Upper lobe of left lung (tissue), 6 donors: ENCODE measurements at regions not wholly inside any gene's neighbourhood (a gene's known extent, or its start where the extent isn't known, plus 50 kb on each side); places are given as distances from the start of the nearest gene placed in this dataset.

Experiments
- ATAC-seq, 2 donors: fragments of 200-7000 bp; cut with Tn5 transposase; one replicate each; pipeline ENCODE4 v1.9.1; 2022; ENCODE audit warnings: mild to moderate bottlenecking in 2 of 2, moderate library complexity in 2 of 2; ENCODE audit not compliant: low FRiP score in 2 of 2
- DNase-seq, 2 donors: peaks; one replicate each; pipeline ENCODE4 v3.0.0-alpha.2; 2019 to 2020
- H3K27ac ChIP-seq, 4 donors: fragments of 200-600 bp; sonication (generic); one replicate each; pipeline ENCODE4 v1.5.1; 2016 to 2019
- H3K27me3 ChIP-seq, 4 donors: fragments of 200-600 bp; sonication (generic); one replicate each; pipeline ENCODE4 v1.5.1; 2017 to 2019
- H3K36me3 ChIP-seq, 4 donors: fragments of 200-600 bp; sonication (generic); one replicate each; pipeline ENCODE4 v1.5.1; 2016 to 2019
- H3K4me1 ChIP-seq, 4 donors: fragments of 200-600 bp; sonication (generic); one replicate each; pipeline ENCODE4 v1.5.1; 2018 to 2019
- H3K4me3 ChIP-seq, 4 donors: fragments of 200-600 bp; sonication (generic); one replicate each; pipeline ENCODE4 v1.5.1; 2017 to 2019; ENCODE audit warnings: mild to moderate bottlenecking in 2 of 4, moderate library complexity in 1 of 4
- H3K9me3 ChIP-seq, 4 donors: fragments of 200-600 bp; sonication (generic); one replicate each; pipeline ENCODE4 v1.5.1; 2018 to 2019
- CTCF ChIP-seq, 6 experiments: fragments of 450-650 bp in 4 of 6; fragments of 200-600 bp in 2 of 6; sonication (generic) in 2 of 6; IDR thresholded peaks; one replicate each; pipeline ENCODE4 v1.5.1; 2016 to 2019; ENCODE audit warnings: antibody characterized with exemption in 6 of 6
- EP300 ChIP-seq, 4 donors: sonication (generic); formaldehyde crosslinking; IDR thresholded peaks; one replicate each; pipeline ENCODE4 v1.5.1; 2017; ENCODE audit warnings: antibody characterized with exemption in 4 of 4, control low read depth in 2 of 4
- POLR2A ChIP-seq, 4 donors: fragments of 450-650 bp; IDR thresholded peaks; one replicate each; pipeline ENCODE4 v1.5.1; 2016 to 2017; ENCODE audit warnings: antibody characterized with exemption in 4 of 4, mild to moderate bottlenecking in 2 of 4
- POLR2AphosphoS5 ChIP-seq, 2 donors: sonication (generic); formaldehyde crosslinking; IDR thresholded peaks; one replicate each; pipeline ENCODE4 v1.5.1; 2017; ENCODE audit warnings: antibody characterized with exemption in 2 of 2
- WGBS, 2 donors: methylation state at CpG; one replicate each; pipeline ENCODE4 v1.1.5; 2017 to 2018; 5-methylcytosine and 5-hydroxymethylcytosine counted together
- donor health status: DM: no; HTN: no; CAD: no; lungs with moderate emphysema.
- donor health status: DM: no; HTN: yes; CAD: no; lungs with severe emphysema.

DNA sequence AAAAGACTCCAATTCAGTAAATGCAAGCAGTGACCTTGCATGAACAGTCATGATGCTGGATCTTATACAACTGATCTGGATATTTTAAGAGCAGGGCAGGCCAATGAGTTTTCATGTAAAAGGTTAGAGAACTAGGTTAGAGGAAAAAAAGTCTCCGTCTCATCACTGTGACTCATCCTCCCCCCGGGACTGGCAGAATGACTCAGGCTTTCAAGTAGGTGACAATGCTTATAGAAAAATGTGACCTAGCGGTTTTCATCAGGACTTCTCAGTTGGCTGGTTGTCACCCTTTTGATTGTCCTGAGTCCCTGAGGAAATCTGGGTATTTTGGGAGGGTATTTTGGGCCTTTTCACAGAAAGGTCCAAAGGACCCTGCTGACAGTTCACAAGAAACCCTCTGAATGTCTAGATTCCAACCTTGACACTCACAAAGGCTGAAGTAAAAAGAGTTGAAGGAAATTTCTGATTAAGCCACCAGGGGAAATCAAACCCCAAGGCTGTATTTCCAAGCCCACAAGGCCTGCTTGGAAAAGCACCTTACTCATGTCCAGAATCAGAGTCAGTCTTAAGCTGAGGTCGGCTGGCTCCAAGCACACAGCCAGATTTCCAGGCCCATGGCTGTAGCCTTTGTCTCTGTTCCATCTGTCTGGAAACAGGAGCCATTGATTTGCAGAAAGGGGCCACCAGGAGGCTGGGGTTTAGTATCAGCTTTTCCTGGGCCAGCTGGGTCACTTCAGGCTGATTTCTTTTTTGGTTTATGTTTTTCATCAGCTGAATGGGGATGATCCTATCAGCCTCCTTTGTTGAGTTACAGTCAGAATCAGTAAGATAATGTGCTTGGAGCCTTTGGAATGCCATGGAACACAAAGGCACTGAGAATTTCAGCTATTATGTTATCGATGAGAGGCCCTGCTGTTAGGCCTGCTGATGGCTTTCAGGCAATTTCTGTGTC, 226.4 kb upstream of the HABP2 start:
- H3K36me3 ChIP-seq, result no peaks in the 10 kb centered on the region
- TF ChIP-seq POLR2AphosphoS5 (IDR thresholded peaks at IDR 0.05) (no peak), CTCF (IDR thresholded peaks at IDR 0.05) (peak in 1 of 6 experiments; percentile 16)
- H3K27me3 ChIP-seq, result no peaks in the 10 kb centered on the region
- no peak overlapping the region for H3K4me3 ChIP-seq
- no peaks in the 10 kb centered on the region for H3K4me1 ChIP-seq
- WGBS, 2 donors, result 63 to 75% methylated on average over 4 to 5 of the region's 5 CpGs
- ATAC-seq, result peak in 1 of 2 donors; percentile 72
- DNase-seq, result peak in 1 of 2 donors; percentile 59
- H3K9me3 ChIP-seq, result no peaks in the 10 kb centered on the region
- peak overlapping the region in 1 of 4 donors; percentile 4 for H3K27ac ChIP-seq

DNA sequence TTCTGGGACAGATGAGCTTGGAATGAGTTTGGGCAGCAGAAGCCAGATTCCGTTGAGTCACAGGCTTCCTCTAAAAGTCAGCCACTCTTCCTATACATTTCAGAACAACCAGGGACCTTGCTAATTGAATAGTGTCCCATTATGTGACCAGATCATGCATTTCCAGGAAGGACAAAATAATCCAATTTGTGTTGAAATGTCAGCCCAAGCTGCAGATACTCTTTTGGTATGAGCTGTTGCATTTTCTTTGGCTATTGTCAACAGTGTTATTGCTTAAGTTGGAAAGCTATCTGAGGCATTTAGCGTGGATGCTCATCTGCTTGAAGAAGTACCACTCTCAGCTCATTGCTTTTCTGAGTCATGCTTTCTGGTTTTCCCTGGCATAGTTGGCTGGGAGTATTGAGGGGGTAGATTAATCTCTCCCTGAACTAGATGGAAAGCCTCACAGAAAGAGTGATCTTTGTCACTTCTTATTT, 223.7 kb upstream of the HABP2 start:
- Histone ChIP-seq H3K9me3 (no peaks in the 10 kb centered on the region), H3K4me3 (no peak overlapping the region), H3K36me3 (no peaks in the 10 kb centered on the region), H3K4me1 (no peaks in the 10 kb centered on the region), H3K27me3 (no peaks in the 10 kb centered on the region), H3K27ac (no peak overlapping the region)
- no peak for DNase-seq
- peak in 1 of 2 donors; percentile 29 for ATAC-seq
- WGBS, 2 donors, result 46 to 80% methylated on average over 2 of the region's 2 CpGs
- TF ChIP-seq EP300 (IDR thresholded peaks at IDR 0.05), result no peak
- no peak for TF ChIP-seq POLR2AphosphoS5 (IDR thresholded peaks at IDR 0.05)
- TF ChIP-seq POLR2A (IDR thresholded peaks at IDR 0.05), result no peak
- no peak for TF ChIP-seq CTCF (IDR thresholded peaks at IDR 0.05)

DNA sequence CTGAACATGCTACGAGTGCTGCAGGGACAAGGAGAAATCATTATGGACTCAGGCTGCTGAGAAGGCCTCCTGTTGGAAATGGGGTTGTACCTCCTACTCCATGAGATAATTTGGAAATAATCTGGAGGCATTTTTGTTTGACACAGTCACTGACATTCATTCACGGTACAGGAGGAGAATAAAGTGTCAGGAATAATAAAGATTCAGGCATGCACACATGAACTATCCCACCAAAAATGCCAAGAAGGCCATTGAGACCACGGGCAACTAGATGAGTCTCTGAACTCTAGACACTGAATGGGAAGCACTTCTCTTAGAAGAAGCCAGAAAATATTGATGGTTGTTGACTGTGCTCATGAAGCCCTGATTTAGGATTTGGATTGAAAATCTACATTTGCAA, 220.9 kb upstream of the HABP2 start:
- Histone ChIP-seq H3K36me3 (no peaks in the 10 kb centered on the region), H3K27ac (no peak overlapping the region), H3K9me3 (no peaks in the 10 kb centered on the region), H3K4me3 (no peak overlapping the region), H3K27me3 (no peaks in the 10 kb centered on the region), H3K4me1 (no peaks in the 10 kb centered on the region)
- WGBS, 2 donors, result 85 to 95% methylated on average over 3 of the region's 3 CpGs
- DNase-seq, result no peak
- no peak for ATAC-seq
- TF ChIP-seq POLR2A (IDR thresholded peaks at IDR 0.05), result no peak
- no peak for TF ChIP-seq EP300 (IDR thresholded peaks at IDR 0.05)

DNA sequence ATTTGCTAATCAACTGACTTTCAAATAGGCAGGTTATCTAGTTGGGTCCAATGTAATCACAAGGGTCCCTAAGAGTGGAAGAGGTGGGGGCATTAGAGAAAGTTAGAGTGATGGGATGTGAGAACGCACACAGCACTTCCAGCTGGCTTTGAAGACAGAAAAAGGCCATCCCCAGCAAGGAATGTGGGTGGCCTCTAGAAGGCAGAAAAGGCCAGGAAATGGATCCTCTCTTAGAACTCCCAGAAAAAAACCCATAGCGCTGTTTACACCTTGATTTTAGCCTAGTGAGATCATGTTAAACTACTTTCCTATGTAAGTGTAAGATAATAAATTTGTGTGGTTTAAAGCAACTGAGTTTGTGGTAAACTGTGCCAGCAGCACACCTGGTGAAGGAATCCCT, 219.5 kb upstream of the HABP2 start:
- no peak for DNase-seq
- TF ChIP-seq CTCF (IDR thresholded peaks at IDR 0.05), result no peak
- TF ChIP-seq POLR2A (IDR thresholded peaks at IDR 0.05), result no peak
- TF ChIP-seq POLR2AphosphoS5 (IDR thresholded peaks at IDR 0.05), result no peak
- TF ChIP-seq EP300 (IDR thresholded peaks at IDR 0.05), result no peak
- Histone ChIP-seq H3K27me3 (no peaks in the 10 kb centered on the region), H3K4me1 (no peaks in the 10 kb centered on the region), H3K27ac (no peak overlapping the region), H3K36me3 (no peaks in the 10 kb centered on the region), H3K4me3 (no peak overlapping the region), H3K9me3 (no peaks in the 10 kb centered on the region)
- no peak for ATAC-seq
- 87 to 88% methylated on average over 2 of the region's 2 CpGs for WGBS, 2 donors

- 85% methylated on average over 2 of the region's 2 CpGs for WGBS, 2 donors
- Histone ChIP-seq H3K9me3 (no peaks in the 10 kb centered on the region), H3K4me3 (no peak overlapping the region), H3K27ac (no peak overlapping the region), H3K4me1 (no peaks in the 10 kb centered on the region), H3K27me3 (no peaks in the 10 kb centered on the region), H3K36me3 (no peaks in the 10 kb centered on the region)
- DNase-seq (no peak), ATAC-seq (no peak)
- no peak for TF ChIP-seq EP300 (IDR thresholded peaks at IDR 0.05)
- no peak for TF ChIP-seq CTCF (IDR thresholded peaks at IDR 0.05)
- TF ChIP-seq POLR2AphosphoS5 (IDR thresholded peaks at IDR 0.05), result no peak
- TF ChIP-seq POLR2A (IDR thresholded peaks at IDR 0.05), result no peak
These were observed 217.3 kb upstream of the HABP2 start for GRCh38 chr10:113335592-113335991.
